ENCODE measurements at regions not wholly inside any gene's neighbourhood (a gene's known extent, or its start where the extent isn't known, plus 50 kb on each side); places are given as distances from the start of the nearest gene placed in this dataset.

DNA sequence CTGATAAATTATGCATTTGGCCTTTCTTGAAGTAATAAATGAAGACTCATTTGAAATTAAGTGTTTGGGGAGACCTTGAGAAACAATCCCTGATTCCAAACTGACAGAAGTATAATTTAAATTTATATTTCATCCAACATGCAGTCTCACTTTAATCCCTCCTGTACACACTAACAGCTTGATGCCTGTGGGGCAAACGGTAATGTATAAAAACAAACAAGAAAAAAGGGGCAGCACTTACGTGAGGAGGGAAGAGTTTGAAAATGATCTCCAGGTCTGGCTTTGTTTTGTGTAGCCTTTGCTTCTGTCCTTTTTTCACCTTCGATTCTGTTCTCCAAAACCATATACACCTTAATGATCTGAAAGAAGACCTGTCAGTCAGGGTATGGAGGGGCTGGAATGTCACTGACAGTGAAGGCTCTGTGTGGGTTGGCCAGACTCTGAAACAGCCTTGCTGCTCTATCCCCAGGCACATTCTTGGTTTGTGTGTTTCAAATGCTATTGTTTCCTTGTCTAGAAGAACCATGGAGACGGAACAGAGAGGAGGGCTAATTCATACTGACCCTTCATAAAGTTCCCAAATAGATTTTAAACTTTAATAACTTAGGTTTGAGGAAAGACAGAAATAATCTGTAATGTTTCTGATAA lies 338.2 kb upstream of the WWC1 start:
- H3K27ac ChIP-seq, result no peak overlapping the region
- TF ChIP-seq, protein P1, sequence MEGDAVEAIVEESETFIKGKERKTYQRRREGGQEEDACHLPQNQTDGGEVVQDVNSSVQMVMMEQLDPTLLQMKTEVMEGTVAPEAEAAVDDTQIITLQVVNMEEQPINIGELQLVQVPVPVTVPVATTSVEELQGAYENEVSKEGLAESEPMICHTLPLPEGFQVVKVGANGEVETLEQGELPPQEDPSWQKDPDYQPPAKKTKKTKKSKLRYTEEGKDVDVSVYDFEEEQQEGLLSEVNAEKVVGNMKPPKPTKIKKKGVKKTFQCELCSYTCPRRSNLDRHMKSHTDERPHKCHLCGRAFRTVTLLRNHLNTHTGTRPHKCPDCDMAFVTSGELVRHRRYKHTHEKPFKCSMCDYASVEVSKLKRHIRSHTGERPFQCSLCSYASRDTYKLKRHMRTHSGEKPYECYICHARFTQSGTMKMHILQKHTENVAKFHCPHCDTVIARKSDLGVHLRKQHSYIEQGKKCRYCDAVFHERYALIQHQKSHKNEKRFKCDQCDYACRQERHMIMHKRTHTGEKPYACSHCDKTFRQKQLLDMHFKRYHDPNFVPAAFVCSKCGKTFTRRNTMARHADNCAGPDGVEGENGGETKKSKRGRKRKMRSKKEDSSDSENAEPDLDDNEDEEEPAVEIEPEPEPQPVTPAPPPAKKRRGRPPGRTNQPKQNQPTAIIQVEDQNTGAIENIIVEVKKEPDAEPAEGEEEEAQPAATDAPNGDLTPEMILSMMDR (conservative IDR thresholded peaks at IDR 0.05), result no peak

DNA sequence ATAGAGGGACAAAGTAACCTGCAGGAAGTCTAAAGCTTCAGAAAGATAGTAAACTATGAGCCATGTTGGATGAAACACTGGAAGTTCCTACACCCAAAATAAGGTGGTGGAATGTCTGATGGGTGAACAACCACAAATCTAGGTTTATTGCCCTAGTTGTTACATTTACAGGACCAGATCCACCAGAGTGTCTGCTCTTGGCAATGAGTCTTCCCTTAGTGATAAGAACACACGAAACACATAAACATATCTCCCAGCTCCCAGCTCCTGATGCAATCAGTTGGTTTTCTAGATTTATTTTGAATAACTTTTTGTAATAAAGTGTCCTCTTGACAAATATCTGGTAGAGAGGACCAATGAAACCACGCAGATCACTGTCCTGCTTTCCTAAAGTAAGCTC lies 329.7 kb upstream of the WWC1 start:
- no peak overlapping the region for H3K27ac ChIP-seq
- TF ChIP-seq, protein P1 (conservative IDR thresholded peaks at IDR 0.05), result no peak

DNA sequence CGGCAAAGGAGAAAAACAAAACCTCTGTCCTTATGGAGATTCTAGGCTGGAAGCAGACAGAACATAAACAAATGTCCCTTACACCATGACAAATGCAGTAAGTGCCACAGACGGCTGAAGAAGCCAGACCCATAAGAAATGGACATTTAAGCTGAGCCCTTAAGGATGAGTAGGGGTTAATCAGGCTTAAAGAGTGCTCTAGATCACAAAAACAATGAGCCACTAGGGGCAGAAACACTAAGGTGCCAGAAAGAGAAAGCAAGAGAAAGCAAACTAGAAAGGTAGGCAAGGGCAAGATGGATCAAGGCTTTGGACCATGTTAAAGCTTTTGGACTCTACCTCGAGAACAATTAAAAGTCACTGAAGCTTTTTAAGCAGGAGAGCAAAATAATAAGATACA lies 326.9 kb upstream of the WWC1 start:
- H3K27ac ChIP-seq, result no peak overlapping the region
- TF ChIP-seq, protein P1 (conservative IDR thresholded peaks at IDR 0.05), result peak; percentile 38; the same call in 1 of the 2 replicates

DNA sequence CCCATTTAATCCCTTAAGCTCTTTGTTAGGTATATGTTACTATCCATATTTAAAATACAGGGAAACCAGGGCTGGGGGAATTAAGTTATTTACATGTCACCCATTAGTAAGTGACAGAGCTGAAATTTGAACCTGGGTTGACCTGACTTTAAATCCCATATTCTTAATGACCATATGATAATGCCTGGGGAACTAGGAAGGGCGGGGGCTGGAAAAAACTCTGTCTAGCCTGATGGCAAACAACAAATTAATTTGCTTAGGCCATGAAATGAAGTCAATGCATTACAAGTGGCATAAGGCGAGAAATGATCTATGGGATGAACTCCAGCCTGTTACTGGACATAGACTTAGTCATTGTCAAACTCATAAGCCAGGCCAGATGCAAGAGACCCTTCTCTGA lies 325.7 kb upstream of the WWC1 start:
- TF ChIP-seq, protein P1 (conservative IDR thresholded peaks at IDR 0.05), result no peak
- no peak overlapping the region for H3K27ac ChIP-seq

DNA sequence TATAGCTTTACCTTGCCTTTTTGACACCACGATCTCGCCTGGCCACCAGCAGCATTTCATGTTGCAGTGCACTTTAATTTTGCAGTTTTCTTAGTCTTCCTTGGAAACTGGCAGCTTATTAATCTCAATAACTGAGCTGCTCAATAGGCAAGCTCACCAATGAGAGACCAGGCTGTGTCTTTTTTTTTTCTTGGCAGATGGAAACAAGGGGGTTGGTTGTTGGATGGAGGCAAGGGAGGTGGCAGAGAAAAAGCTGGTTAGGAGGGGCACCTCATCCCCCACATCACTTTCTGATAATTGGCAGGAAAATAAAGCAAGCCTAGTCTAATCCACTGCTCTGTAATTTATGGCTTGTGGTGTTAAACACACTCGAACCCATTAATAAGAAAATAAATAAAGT lies 324.5 kb upstream of the WWC1 start:
- TF ChIP-seq, protein P1 (conservative IDR thresholded peaks at IDR 0.05), result no peak
- H3K27ac ChIP-seq, result no peak overlapping the region

DNA sequence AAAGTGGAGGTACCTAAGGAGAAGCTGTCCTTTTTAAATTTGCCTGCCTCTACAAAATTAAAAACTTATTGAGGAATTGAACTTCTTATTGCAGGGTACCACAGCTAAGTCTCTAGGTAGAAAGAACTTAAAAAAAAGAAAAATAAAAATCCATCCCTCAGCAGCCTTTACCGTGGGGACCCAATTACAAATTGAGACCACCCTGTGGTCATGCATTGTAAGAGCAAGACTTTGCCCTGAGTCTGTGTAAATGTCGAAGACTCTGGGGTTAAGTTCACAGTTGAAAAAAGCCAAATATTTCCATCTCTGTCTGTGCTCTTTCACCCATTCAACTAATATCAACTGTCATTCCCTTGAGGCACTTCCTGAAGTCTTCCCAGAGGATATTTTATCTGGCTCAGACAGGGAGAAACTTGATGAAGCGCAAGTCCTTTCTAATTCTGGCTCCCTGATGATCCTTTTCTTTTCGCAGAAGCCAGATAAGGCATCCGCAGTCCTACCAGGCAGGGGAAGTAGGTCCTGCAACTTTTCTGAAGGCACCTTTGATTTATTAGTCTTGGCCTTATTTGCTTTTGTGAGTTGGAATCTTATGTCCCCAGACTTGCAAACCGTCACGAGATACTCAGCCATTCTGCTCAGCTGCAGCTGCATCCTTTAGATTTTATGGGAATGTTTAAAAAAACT lies 323.8 kb upstream of the WWC1 start:
- H3K27ac ChIP-seq, result no peak overlapping the region
- TF ChIP-seq, protein P1 (conservative IDR thresholded peaks at IDR 0.05), result no peak

DNA sequence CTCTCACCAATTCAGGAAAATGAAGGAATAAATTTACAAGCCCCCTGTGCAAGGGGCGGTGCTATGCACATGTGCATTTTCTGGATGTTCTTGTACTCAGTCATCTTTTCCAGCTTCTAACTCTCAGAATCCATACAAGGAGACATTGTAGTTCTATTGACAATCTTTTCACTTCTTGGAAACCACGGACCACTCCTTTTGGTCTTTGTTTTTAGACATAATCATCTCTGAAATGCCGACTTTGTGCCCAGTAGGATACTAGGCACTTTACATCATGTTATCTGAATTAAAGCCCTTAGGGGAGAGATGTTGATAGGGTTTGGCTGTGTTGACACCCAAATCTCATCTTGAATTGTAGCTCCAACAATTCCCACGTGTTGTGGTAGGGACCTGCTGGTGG lies 322.6 kb upstream of the WWC1 start:
- no peak overlapping the region for H3K27ac ChIP-seq
- TF ChIP-seq, protein P1 (conservative IDR thresholded peaks at IDR 0.05), result no peak
